HG03432 (cell line): ENCODE measurements at regions not wholly inside any gene's neighbourhood (a gene's known extent, or its start where the extent isn't known, plus 50 kb on each side); places are given as distances from the start of the nearest gene placed in this dataset.
"Not testable (repeated sequence)": the region's sequence is repeated elsewhere in the genome, so short reads cannot be mapped to it uniquely, and the experiment has no call there.

ENCODE experiments used
- ATAC-seq: cut with Tn5 transposase; IDR thresholded peaks from one replicate; pipeline ENCODE4 v1.9.1; 2021; ENCODE audit warnings: mild to moderate bottlenecking, moderate library complexity; ENCODE audit not compliant: unreplicated experiment

DNA sequence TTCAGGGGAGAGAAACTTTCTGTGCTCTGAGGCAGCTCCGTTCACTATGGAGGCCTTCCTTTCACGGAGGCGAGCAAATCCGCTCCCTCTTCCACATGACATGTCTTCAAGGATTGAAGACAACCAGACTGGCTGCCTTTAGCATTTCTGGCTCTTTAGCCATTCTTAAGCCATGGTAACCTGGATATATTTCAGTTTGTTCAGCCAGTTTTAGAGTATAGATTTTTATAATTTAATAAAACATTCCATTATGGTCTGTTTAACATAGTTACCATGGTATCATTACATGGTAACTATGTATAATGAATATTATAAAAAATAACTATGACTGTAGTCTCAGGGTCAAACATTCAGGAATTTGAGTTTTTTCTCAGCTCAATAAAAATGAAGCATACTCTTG is 54.2 kb upstream of the NFIA start:
- ATAC-seq = no peak

DNA sequence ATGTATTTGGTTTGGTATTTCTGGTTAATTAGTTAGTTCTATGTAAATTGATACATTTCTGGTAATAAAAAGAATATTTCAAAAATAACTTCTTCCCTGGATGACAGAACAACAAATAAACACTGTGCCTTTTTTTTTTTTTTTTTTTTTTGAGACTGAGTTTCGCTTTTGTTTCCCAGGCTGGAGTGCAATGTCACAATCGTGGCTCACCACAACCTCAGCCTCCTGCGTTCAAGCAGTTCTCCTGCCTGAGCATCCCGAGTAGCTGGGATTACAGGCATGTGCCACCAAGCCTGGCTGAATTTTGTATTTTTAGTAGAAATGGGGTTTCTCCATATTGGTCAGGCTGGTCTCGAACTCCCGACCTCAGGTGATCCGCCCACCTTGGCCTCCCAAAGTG is 64.3 kb upstream of the NFIA start:
- ATAC-seq = not testable (repeated sequence)

DNA sequence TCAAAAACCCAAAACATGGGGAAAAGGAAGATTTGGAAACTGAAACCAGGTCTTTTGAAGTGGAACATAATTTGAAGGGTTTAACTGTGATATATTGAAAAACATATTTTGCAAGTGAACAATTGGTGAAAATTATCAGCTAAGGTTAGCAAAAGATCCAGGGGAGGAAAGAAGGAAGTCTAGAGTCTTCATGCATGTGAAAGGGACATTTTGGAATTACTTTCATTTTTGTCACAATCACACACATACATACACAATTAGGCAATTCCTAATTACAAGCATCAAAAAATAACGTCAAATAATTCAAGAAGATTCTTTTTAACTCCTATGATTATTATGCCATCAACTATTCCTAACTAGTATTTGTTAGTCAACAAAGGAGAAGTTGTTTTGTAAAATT is 64.7 kb upstream of the NFIA start:
- no peak for ATAC-seq

DNA sequence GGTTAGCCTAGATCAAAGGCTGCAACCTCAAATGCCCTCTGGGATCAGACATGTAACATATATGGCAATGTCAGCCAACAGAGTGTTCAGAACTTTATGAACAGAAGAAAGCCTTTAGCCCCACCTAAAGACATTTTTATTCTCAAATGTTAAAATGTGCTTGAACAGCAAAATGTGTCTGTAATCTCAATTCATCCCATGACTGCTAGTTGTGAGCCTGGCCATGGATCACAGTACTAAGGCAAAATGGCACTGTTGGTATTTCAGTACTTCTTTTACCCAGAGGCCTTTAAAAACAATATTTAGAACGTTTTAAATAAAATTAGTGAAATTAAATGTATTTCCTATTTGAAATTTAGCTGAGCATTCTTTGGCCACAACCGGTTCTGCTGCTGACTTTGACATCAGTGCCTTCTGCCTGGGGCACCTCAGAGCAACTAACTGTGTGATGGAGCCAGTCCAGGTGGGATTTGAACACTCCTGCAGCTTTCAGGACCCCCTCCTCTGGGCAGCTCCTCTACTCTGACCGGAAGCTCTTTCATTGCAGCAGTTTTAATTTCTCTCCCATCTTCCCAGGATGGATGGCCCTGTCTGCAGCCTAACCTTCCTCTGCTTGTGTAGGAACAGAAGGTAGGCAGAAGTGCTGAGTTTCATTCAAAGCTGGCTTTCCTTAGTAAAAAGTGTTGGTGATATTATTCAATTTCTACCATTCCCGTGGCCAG is 68.3 kb upstream of the NFIA start:
- no peak for ATAC-seq

DNA sequence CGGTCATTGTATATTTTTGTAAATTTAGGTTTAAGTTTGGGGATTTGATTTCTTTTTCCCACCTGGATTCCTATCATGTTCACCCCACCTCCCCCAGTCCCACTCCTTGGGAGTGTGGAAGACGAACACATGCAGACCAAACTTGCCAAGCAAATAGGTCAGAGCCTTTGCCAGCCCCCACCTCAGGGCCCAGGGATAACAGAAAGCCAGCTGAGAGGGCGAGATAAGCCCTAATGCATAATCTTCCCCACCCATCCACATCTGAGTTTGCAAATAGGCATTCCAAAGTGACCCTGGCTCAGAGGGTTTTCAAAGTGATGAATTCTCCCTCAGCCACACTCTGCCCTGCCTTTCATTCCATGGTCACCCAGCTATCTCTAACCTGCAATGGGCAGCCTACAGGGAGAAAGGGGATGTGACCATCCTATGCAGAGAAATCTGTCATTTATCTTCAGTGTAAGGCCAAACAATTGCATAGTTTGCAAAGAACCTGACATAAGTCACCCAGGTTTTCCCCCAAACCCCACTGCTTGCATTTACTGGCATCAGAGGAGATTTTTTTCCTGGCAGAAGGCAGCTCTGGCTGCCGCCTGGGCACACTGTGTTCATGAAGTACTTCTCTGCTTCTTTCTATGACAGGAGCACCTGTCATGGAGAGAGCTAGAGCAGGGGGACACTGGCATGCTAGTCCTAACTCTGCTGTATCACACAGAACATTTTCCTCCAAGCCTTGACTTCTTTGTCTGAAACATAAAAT is 69.0 kb upstream of the NFIA start:
- ATAC-seq = no peak

DNA sequence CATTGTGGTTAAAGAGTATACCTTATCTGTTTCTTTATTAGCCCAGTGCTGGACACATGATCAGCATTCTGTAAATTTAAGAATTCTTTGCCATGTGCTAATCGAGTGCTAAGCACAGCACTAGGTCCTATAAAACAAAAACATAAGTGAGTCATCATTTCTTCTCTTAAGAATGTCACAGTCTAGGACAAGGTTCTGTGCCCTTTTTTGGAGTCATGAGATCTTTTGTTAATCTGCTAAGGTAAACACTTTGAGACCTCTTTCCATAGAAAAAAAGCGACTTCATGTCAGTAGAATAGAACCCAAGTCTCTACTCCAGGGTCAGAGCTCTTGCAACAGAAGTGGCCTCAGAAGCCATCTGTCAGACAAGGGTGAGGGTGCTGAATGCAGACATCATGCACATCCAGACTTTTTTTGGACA is 70.0 kb upstream of the NFIA start:
- no peak for ATAC-seq

DNA sequence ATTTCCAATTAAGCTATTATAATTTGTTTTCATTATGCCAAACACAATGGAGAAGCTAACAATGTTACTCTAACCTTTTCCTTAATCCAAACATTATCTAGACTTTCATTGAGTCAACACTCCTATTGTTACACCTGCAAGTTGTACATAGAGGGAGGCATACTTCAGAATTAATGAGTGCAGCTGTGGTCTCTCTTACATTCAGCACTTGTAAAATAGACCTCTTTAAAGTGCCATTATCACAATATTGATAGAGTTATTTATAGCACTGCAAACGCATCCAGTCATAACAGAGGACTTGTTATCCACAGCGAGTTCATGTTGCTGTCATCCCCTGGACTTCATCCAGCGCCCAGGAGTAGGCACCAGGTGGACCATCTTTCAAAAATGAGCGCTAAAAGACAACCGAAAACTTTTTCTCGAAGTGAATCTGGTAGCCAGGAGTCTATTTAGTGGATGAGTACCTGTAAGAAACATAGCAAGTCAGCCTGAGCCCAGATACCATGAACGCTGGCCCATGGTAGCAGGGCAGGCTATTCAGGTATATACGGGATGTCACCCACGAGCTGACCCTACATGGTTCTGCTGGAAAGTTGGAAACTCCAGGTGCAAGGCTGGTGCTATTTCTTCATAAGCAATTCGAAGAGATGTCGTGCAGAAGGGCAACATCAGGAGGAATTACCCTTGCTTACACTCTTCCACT is 70.6 kb upstream of the NFIA start:
- no peak for ATAC-seq

DNA sequence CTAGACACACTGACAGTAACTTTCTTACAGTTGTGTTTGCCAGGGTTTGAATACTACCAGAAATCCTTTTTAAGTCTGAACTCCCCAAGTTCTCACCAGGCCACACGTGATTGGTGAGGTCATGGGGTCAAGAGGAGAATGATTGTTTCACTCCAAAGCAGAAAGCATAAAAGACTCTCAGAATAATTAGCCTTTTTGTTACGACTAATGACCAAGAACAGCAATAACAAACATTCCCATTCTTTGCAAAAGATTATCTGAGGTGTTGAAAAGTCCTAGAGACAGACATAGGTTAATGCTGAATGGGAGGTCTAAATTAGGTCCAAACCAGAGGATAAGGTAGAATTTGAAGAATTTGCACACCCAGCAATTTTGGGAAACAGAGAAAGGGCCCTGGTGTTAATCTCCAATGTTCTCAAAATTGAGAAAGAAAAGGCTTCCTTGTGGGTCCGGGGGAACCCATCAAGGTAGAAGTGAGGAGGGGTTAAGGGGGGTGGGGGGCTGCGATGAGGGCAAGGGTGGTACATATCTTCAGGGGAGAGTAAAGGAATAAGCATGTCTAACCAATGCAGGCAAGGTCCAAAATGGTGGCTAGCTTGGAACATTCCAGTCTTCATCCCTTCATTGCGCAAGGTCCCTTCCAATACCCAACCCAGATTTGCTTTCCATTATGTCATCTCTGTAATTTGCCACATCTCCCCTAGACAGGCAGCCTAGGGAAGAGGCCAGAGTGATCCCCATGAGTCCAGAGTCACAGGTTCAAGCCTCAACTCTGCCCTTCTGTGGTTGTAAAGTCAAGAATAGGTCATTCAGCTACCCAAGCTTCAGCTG is 74.6 kb upstream of the NFIA start:
- ATAC-seq = no peak

DNA sequence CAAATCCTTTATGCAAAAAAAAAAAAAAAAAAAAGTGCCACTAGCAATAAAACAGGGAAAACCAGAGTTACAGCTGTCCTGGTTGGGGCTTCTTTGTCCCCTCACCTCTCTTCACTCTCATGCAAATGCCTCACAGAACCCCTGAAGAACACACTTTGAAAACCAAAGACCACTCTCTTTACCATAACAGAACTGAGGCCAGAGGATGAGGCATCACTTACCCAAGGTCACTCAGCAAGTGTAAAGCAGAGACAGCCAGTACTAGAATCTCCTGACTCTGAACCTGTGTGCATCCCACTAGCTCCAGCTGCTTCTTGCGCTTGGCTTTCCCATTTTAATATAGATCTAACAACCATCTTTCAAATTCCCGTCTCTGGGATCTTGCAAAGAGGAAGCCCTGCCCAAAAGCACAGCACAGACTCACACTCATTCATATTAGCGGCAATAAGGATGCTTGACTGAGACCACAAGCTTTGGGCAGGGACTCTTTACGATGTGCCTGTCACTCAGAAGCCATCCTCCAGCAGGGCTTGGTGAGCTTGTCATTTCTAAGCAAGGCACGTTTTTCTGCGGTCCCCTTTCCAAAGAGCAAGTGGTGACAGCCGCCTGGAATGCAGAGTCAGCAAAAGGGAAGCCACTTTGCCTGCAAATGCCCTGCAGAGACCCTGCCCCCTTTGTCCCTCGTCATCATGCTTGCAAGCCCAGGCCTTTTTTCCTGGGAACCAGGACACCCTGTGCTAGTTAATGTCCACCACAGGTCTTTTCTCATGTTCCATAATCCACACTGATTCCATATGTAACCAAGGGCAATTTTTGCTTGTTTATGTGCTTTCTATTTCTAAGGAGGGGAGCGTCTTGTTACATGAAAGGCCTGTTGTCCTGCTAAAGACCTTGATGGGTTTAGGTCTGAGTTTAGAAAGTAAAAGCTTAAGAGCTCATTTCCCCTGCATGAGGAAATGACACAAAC is 76.5 kb upstream of the NFIA start:
- ATAC-seq = no peak

DNA sequence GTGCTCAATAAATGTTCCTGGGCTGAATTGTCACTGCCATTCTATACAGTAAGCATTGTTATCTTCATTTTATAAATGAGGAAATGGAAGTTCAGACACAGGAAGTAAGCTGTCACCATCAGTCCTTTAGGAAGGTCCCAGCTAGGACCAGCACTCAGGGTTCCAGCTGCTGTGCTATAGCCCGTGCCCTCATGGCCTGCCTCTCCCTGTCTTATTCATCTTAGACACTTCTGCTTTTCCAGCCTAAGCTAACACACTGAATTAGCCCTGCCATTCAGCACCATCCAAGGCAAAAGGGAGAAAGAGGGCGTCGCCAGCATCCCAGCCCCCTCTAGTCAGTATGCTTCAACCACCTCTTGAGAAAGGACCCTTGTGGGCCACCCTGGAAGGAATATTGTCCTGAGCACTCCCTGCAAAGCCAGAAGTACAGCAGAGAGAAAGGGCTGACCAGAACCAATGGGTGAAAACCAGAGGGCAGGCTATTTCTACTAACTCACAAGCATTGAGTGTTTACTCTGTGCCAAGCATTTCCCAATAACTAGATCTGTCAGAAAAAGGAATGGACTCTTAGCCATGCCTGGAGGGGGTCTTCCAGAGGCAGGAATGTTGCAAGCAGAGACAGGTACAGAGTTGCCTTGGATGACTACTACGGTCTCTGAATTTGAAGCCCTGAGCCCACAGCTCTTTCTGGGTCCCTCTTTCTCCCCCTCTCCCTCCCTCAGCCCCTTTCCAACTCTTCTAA is 77.9 kb upstream of the NFIA start:
- ATAC-seq = no peak

DNA sequence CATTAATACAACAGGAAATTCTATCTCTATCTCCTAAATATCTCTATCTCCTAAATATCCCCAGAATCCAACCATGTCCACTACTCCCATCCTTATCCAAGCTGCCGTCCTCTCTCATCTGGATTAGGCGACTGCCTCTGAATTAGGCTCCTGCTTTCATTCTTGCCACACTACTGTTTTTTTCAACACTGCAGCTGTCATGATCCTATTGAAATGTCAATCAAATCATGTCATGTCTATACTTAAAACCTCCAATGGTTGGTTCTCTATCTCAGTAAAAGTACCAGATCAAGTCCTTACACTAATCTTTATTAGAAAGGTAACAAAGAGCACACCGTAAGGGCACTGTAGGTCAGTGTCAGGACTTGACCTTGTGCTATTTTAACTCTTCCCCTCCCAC is 82.0 kb upstream of the NFIA start:
- ATAC-seq = no peak

DNA sequence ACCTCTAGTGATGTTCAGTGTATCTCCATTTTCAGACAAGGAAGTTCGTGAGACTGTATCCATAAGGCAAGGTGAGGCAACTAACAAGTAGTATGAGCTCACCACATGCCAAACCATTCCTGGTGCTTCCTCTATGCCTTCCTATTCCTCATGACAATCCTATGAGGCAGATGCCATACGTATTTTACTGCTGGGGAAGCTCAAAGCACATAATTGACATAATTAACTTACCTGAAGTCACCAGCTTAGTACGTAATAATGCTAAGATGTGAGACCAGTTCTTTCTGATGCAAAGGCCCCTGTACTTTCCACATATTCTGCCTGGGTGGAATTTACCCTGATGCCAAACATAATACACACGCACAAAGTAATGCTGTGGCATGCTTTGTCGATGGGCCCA is 83.6 kb upstream of the NFIA start:
- ATAC-seq = no peak

DNA sequence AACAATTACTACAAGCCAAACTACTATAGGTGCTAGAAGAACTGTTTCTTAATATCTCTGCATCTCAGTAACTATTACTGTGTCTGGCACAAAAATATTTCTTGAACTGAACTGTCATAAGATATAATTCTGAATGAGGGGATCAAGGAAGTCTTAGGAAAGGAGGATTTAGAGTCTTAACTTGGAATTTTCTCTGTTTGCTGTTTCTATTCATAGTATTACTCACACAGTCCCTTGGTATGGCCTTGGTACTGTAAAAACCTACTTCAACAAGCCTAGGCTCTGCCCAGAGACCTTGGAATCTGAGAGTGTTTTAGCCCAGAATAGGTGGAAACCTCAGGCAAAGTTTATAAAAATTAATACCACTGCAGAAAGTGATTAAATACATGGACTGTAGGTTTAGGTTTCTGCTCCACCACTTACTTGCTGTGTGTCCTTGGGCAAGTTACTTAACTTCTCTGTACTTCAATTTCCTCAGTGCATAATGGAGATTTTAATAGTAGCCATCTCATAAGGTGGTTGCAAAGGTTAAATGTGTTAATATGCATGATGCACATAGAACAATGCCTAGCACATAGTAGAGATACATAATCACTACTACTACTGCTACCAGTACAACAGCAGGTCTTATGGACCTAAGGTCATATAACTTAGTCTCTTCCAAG is 87.4 kb upstream of the NFIA start:
- no peak for ATAC-seq

DNA sequence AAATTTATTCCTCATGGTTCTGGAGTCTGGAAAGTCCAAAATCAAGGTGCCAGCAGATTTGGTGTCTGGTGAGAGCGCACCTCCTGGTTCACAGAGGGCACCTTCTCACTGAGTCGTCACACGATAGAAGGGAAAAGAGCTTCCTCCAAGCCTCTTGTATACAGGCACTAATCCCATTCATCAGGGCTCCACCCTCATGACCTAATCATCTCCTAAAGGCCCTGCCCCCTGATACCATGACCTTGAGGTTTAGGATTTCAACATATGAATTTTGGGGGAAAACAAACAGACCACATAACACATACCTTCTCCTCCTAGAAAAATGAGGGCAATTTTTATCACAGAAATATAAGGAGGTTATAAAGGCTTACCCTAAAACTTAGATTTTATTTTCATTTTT is 88.0 kb upstream of the NFIA start:
- ATAC-seq = no peak

DNA sequence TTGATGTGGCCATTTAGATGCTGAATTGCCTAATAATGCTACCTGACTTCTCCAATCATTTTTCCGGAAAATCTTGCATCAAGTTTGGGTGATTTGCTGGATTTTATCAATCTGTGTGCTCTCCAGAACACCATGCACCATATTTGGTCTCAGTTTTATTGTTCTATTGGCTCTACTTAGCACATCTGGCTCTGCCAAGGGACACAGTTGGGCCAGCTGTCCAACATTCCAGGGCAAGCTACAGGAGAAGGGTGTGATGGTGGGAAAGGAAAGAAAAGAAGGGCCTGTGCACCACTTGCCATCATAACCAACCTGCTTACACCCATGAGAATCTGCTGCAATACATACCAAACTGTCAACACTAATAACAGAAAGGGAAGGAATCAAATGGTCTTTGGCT is 90.2 kb upstream of the NFIA start:
- ATAC-seq = no peak

DNA sequence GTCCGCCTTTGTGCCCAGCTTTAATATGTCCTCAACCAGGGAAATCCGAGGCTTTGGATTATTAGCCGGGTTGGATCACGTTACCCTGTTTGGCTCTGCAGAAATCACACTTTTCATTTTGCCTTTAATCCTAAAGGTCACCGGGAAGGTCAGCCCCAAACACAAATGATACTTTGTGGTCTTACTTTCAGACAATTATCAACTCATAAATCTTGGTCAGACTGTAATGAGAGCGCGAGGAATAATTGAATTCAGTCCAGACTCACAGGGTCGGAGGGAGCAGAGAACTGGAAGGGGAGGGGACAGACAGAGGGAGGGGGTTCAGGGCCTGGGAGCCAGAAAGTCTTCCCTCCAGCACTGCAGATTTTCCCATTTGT is 91.7 kb upstream of the NFIA start:
- no peak for ATAC-seq

DNA sequence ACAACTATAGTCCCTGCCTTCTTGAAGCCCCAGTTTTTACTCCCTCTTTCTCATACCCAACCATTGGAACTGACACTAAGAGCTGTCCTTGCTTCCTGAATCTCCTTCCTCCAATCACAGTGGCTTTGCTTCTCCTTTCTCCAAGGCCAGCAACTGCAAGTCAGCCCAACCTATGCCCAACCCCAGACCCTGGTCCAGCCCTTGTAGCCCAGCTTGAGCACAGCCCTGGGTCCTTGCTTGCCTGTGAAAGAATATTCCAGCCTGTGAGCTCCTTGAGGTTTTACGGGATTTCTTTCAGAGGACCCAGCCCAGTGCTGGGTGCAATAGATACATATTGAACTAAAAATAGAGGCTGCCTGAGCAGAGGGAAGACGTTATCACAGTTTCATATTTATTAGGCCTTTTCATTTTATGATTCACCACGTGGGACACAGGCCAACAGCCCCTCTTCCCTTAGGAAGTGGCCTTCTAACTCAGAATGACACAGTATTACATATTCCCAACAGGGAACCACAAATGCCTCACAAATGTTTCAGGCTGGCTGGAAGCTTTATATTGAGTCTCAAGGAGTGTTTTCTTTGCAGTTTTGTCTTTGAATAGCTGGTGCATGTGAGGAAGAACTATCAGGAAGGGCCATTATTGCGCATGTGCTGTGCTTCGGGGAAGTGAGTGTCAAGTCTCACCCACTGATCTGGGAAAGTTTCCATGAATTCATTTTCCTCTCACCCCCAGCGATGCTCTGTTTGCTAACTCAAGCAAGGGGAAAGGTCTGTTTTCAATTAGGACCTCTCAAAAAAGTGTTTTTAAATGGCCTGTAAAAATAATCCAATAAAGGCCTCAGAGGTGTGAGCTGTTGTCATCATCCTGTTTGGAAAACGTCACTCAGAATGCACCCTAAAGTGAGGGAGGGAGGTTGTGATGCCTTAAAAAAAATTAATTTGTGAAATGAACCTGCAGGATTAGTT is 92.3 kb upstream of the NFIA start:
- no peak for ATAC-seq

DNA sequence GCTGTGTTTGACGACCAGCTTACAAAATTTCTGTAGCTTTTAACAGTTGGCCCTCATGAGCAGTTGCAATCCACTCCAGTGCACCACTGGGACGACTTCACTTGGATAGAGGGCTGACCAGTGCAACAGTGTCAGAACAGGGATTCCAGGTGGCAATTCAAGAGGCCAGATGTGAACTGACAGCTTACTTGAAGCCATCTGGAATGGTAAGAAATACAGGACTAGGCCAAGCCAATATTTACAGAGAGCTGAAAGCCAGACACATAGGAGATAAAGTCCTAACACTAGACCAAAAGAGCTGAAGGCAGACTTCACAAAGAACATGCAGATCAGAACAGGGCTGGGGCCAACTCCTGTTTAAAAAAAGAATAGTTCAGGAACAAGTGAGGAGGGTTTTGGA is 93.5 kb upstream of the NFIA start:
- no peak for ATAC-seq
